Right hindlimb (tissue), 1 donor: ENCODE measurements at regions not wholly inside any gene's neighbourhood (a gene's known extent, or its start where the extent isn't known, plus 50 kb on each side); places are given as distances from the start of the nearest gene placed in this dataset.
"Not testable (repeated sequence)": the region's sequence is repeated elsewhere in the genome, so short reads cannot be mapped to it uniquely, and the experiment has no call there.

ENCODE experiments used
- DNase-seq: peaks from one replicate; pipeline ENCODE4 v3.0.0-alpha.2; 2018

GRCh38 chr3:139248593-139249255 lies 95.1 kb upstream of the MRPS22 start:
- DNase-seq = no peak

DNA sequence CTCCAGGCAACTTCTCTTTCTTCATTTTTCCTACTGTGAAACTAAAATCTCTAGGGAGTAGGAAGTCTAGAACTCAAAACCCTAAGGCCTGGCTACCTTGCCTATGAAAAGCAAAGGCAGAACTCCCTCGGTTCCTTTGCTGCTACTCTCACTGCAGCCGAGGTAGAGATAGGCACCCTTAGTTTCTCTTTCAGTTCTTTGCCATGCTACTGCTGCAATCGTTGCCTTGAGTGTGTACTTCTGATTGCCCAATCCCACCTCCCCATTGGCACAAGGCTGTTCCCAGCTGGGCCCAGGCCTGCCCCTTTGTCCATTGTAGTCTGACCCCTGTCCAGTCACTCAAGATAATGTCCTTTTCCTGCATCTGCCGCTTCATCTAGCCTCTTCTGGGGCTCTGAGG lies 92.3 kb upstream of the MRPS22 start:
- no peak for DNase-seq

DNA sequence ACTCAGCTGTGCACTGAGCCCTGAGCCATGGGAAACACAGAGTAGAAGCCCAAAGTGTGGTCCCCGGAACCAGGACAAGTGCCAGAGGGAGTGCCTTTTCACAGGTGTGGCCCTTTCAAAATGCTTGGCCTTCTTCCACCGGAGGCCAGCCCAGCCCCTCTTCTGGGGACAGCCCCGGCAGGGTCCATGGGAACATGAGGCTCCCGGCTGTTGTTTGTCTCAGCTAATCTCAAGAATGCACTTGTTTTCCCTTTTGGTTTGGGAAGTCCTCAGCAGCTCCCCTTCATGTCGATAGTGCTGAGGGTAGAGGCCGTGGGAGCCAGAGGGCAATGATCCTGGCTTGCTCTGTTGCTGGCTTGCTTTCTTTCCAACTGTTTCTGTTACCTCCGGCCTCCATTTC lies 91.1 kb upstream of the MRPS22 start:
- DNase-seq = no peak

DNA sequence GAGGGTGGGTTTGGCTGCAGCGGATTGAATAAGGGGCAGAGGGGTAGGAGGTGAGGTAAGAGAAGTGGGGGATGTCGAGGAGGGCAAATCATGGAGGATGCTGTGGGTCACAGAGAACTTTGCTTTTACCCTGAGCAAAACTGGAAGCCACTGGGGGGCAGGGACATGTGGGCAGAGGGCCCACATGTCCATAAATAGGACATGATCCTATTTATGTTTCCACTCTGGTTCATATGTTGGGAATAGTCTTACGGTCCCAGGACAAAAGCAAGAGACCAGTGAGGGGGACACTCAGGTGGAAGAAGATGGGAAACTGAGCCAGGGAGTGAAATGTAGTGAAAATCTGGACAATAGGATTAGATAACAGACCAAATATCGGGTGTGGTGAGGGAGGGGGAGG lies 85.5 kb upstream of the MRPS22 start:
- no peak for DNase-seq

DNA sequence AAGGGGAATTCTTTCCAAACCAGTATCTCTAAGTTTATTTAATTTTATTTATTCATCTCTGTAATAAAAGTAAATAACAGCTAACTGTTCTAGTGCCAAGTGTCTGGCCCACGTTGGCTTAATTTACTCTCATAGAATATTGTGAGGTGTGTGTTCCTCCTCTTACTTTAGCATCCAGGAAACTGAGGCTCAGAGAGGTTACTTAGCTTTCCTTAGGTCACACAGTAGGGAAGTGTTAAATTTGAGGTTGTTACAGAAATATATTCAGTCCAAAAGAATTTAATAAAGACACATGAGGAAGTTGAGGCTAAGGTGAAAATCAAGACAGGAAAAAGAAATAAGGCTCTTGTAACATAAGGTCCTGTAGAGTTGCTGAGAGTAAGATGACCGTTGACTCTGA lies 84.4 kb upstream of the MRPS22 start:
- no peak for DNase-seq

GRCh38 chr3:139260041-139260486 lies 83.8 kb upstream of the MRPS22 start:
- DNase-seq = no peak

GRCh38 chr3:139260793-139261736 lies 82.8 kb upstream of the MRPS22 start:
- no peak for DNase-seq

GRCh38 chr3:139261754-139262586 lies 81.8 kb upstream of the MRPS22 start:
- no peak for DNase-seq

GRCh38 chr3:139263798-139264197 lies 80.0 kb upstream of the MRPS22 start:
- DNase-seq = no peak

DNA sequence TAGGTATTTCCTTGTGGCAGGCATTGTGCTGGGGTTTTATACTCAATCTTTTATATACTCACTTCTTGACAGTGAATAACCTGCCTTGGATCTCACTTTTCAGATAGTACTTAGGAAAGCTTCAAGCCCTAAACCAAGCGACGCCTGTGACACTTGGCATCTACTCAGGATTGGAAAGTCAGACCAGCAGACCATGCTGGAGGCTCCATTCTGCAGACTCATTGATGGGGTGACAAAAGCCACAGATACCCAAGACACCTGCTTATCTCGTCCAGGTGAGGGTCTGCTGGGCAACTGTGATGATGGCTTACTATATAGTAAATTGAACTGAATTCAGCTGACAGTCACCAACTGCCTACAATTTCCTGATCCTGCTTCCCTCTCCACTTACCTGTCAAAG lies 79.4 kb upstream of the MRPS22 start:
- no peak for DNase-seq

- no peak for DNase-seq
These were observed 78.4 kb upstream of the MRPS22 start for GRCh38 chr3:139265131-139266016.

- no peak for DNase-seq
These were observed 76.2 kb upstream of the MRPS22 start for GRCh38 chr3:139267300-139268246.

DNA sequence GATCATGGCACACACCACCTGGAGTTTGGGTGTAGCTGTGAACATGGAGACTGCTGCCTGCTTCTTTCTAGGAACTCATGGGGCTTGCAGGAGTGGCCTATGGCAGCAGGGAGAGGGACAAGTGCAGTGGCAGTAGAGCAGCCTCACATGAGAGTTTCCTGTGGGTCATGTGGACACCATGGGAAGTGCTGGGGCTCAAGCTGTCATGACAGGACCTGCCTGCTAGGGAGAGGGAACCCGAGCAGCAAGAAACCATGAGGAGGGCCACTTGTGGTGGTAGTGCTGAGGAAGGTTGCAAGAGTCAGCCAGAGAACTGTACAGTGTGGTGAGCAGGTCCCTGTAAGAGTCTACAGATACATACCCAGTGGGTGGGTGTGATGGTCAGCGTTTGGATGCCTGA lies 73.8 kb upstream of the MRPS22 start:
- DNase-seq = no peak

GRCh38 chr3:139270652-139271051 lies 73.2 kb upstream of the MRPS22 start:
- not testable (repeated sequence) for DNase-seq

GRCh38 chr3:139280027-139280671 lies 63.7 kb upstream of the MRPS22 start:
- no peak for DNase-seq

- no peak for DNase-seq
These were observed 62.7 kb upstream of the MRPS22 start for GRCh38 chr3:139281096-139281495.

DNA sequence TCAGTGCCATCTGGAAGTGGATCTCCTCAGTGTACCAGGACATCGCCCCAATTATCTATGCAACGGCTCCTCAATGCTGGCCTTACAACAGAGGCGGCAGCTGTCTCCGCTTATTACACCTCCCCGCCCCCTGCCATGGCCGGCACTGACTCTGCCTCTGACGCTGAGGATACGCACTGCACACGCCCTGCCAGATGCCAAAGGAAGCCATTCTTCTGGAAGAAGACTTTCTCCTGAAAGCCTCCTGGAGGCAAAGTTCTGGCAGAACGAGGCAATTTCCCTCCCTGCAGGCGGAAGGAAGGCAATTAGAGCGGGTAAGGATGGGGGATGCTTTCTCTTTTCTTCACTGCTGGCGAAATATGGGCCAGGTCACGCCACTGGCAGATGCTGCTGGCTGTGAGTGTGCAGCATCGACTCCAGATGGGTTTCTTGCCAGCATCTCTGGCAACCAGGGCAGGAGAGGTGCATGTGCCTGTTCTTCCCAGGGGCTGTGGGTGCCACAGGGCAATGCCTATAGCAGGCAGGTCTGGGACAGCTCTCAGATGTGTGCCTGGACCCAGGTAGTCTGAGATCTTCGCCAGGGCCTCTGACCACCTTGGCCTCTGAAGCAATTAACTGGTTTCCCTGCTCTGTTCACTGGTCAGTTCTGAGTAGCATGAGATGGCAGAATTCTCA lies 62.2 kb upstream of the MRPS22 start:
- DNase-seq = no peak

GRCh38 chr3:139283301-139283700 lies 60.5 kb upstream of the MRPS22 start:
- no peak for DNase-seq

- DNase-seq = no peak
These were observed 59.6 kb upstream of the MRPS22 start for GRCh38 chr3:139284221-139284620.

- DNase-seq = no peak
These were observed 58.1 kb upstream of the MRPS22 start for GRCh38 chr3:139285691-139286090.
